Caco-2 (cell line): ENCODE measurements at regions not wholly inside any gene's neighbourhood (a gene's known extent, or its start where the extent isn't known, plus 50 kb on each side); places are given as distances from the start of the nearest gene placed in this dataset.

Source experiments
- BruUV-seq: library from RNA; stranded (reverse); fragments of 400-500 nt; replicated peaks from 2 replicates; lab custom pipeline; 2021; lab: Mats Ljungman, UMichigan
- CTCF ChIA-PET: fragments of 300-600 bp; sonication (Branson Sonifier 250); formaldehyde crosslinking; loops from one replicate; lab custom pipeline; 2022; ENCODE audit warnings: antibody characterized with exemption; lab: Charles Lee
- POLR2A ChIA-PET: fragments of 300-600 bp; sonication (Branson Sonifier 250); formaldehyde crosslinking; loops from one replicate; lab custom pipeline; 2022; ENCODE audit warnings: antibody characterized with exemption; lab: Charles Lee
- DNase-seq, 2 experiments: peaks; one replicate each; pipeline versions ENCODE4 v3.0.0 to v3.0.0-alpha.2; 2020 to 2022
- H3K27me3 ChIP-seq: replicated peaks from 2 replicates; pipeline ENCODE4 v1.6.0; 2011; ENCODE audit warnings: low read length; ENCODE audit not compliant: control insufficient read depth, insufficient read depth
- H3K36me3 ChIP-seq: 2 replicates; pipeline ENCODE4 v1.5.1; 2011; ENCODE audit warnings: low read length; ENCODE audit not compliant: control insufficient read depth, insufficient read depth
- H3K4me1 ChIP-seq: fragments of 250-450 bp; sonication (Bioruptor Pico); 2 replicates; pipeline ENCODE4 v1.5.1; 2020; ENCODE audit warnings: mild to moderate bottlenecking
- H3K4me3 ChIP-seq: 2 replicates; pipeline ENCODE4 v1.5.1; 2011; ENCODE audit warnings: low read depth, mild to moderate bottlenecking, control low read depth, low read length
- H3K9me3 ChIP-seq: fragments of 250-450 bp; sonication (Bioruptor Pico); 2 replicates; pipeline ENCODE4 v1.5.1; 2020; ENCODE audit warnings: mild to moderate bottlenecking, moderate library complexity
- H3K27ac Mint-ChIP-seq: one replicate; pipeline ENCODE4 v1.8.0; 2022; ENCODE audit warnings: mixed read lengths; ENCODE audit not compliant: unreplicated experiment
- H3K27me3 Mint-ChIP-seq: one replicate; pipeline ENCODE4 v1.8.0; 2022; ENCODE audit warnings: mixed read lengths; ENCODE audit not compliant: insufficient read depth, unreplicated experiment
- H3K36me3 Mint-ChIP-seq: one replicate; pipeline ENCODE4 v1.8.0; 2022; ENCODE audit warnings: mild to moderate bottlenecking, mixed read lengths; ENCODE audit not compliant: insufficient read depth, unreplicated experiment
- H3K4me1 Mint-ChIP-seq: one replicate; pipeline ENCODE4 v1.8.0; 2022; ENCODE audit warnings: low read depth, mixed read lengths; ENCODE audit not compliant: unreplicated experiment
- H3K4me3 Mint-ChIP-seq: one replicate; pipeline ENCODE4 v1.8.0; 2022; ENCODE audit warnings: mild to moderate bottlenecking, moderate library complexity, mixed read lengths; ENCODE audit not compliant: unreplicated experiment
- H3K9me3 Mint-ChIP-seq: one replicate; pipeline ENCODE4 v1.8.0; 2022; ENCODE audit warnings: mixed read lengths; ENCODE audit not compliant: unreplicated experiment
- CTCF ChIP-seq, 2 experiments: fragments of 200-600 bp in 1 of 2; IDR thresholded peaks; 1 replicate in 1 of 2; 2 replicates in 1 of 2; pipeline versions ENCODE4 v1.5.1 to v1.8.0; 2011 to 2022; ENCODE audit warnings: antibody characterized with exemption in 1 of 2, control low read depth in 1 of 2, inconsistent platforms in 1 of 2, low read depth in 1 of 2, low read length in 1 of 2, mild to moderate bottlenecking in 1 of 2, moderate library complexity in 1 of 2; ENCODE audit not compliant: insufficient read depth in 1 of 2, severe bottlenecking in 1 of 2, unreplicated experiment in 1 of 2
- intact Hi-C: fragments of 100-400 bp; cut with micrococcal nuclease; formaldehyde crosslinking; loops from one replicate; pipeline ENCODE4 v1.10.0; 2022; ENCODE audit not compliant: unreplicated experiment

GRCh38 chr5:73338256-73339050 lies 110.1 kb downstream of the FOXD1 start:
- H3K4me1 ChIP-seq, result no peaks in the 10 kb centered on the region
- TF ChIP-seq CTCF (IDR thresholded peaks at IDR 0.05; ENCODE audit: insufficient read depth in 1 of 2, low read depth in 1 of 2, low read length in 1 of 2, severe bottlenecking in 1 of 2, unreplicated experiment in 1 of 2), result no peak
- ChIA-PET CTCF (no interaction called here), POLR2A (no interaction called here)
- Mint-ChIP-seq H3K27ac (no peak overlapping the region), H3K9me3 (no peaks in the 10 kb centered on the region), H3K36me3 (no peaks in the 10 kb centered on the region), H3K4me1 (no peaks in the 10 kb centered on the region), H3K4me3 (no peak overlapping the region), H3K27me3 (peaks cover 19% of the 10 kb centered on the region)
- no peaks in the 10 kb centered on the region for H3K9me3 ChIP-seq
- no peaks in the 10 kb centered on the region for H3K27me3 ChIP-seq
- intact Hi-C loops, result no loop called here
- H3K4me3 ChIP-seq, result no peak overlapping the region
- DNase-seq, result no peak
- no TSS peak for BruUV-seq
- no peaks in the 10 kb centered on the region for H3K36me3 ChIP-seq

DNA sequence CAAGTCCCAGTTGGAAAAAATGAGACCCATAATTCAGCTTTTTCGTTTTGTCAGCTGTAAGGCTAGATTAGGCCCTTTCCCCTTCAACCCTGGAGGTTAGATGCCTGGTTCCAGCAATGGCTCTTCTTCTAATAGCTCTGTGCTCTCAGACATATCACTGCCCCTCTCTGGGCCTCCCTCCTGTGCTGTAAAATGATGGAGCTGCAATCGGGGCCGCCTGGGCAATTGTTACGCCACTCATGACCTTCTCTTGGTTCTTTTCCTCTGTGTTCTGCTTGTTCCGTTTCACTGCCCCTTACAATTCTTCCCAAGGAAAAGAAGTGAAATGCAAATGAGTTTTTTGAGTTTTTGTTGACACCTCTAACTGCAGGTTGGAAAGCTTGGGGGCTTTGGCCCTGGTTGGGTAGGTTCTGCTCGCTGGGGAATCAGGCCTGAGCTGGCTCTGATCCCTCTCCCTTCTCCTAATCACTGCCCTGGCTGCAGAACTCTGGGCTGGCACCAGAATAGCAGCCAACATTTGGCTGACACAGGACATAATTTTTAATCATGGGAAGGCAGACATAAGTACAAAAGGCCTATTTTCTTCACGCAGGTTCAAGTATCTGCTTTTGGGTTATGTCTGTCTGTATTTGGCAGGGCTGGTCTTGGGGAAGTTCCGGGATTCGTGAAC lies 110.9 kb downstream of the FOXD1 start:
- no peak for DNase-seq
- H3K9me3 ChIP-seq, result no peaks in the 10 kb centered on the region
- no peaks in the 10 kb centered on the region for H3K9me3 Mint-ChIP-seq
- H3K27me3 ChIP-seq, result no peaks in the 10 kb centered on the region
- no TSS peak for BruUV-seq
- H3K36me3 Mint-ChIP-seq, result no peaks in the 10 kb centered on the region
- H3K4me1 Mint-ChIP-seq, result no peaks in the 10 kb centered on the region
- H3K4me3 ChIP-seq, result no peak overlapping the region
- no peak for TF ChIP-seq CTCF (IDR thresholded peaks at IDR 0.05; ENCODE audit: insufficient read depth in 1 of 2, low read depth in 1 of 2, low read length in 1 of 2, severe bottlenecking in 1 of 2, unreplicated experiment in 1 of 2)
- H3K27me3 Mint-ChIP-seq, result peaks cover 17% of the 10 kb centered on the region
- ChIA-PET CTCF (no interaction called here), POLR2A (no interaction called here)
- no peaks in the 10 kb centered on the region for H3K4me1 ChIP-seq
- H3K27ac Mint-ChIP-seq, result no peak overlapping the region
- no peaks in the 10 kb centered on the region for H3K36me3 ChIP-seq
- no peak overlapping the region for H3K4me3 Mint-ChIP-seq
- intact Hi-C loops, result no loop called here

GRCh38 chr5:73336366-73336765 lies 112.2 kb downstream of the FOXD1 start:
- Histone ChIP-seq H3K36me3 (no peaks in the 10 kb centered on the region), H3K27me3 (no peaks in the 10 kb centered on the region), H3K9me3 (peaks cover 3% of the 10 kb centered on the region), H3K4me1 (no peaks in the 10 kb centered on the region), H3K4me3 (no peak overlapping the region)
- Mint-ChIP-seq H3K36me3 (no peaks in the 10 kb centered on the region), H3K4me3 (no peak overlapping the region), H3K27me3 (peaks cover 24% of the 10 kb centered on the region), H3K4me1 (no peaks in the 10 kb centered on the region), H3K27ac (no peak overlapping the region), H3K9me3 (peaks cover 14% of the 10 kb centered on the region)
- DNase-seq, result no peak
- POLR2A ChIA-PET, result no interaction called here
- CTCF ChIA-PET, result no interaction called here
- no TSS peak for BruUV-seq
- intact Hi-C loops, result no loop called here
- TF ChIP-seq CTCF (IDR thresholded peaks at IDR 0.05; ENCODE audit: insufficient read depth in 1 of 2, low read depth in 1 of 2, low read length in 1 of 2, severe bottlenecking in 1 of 2, unreplicated experiment in 1 of 2), result no peak
